ENCODE measurements at regions not wholly inside any gene's neighbourhood (a gene's known extent, or its start where the extent isn't known, plus 50 kb on each side); places are given as distances from the start of the nearest gene placed in this dataset.

- DNase-seq (ENCODE audit: insufficient read length, low spot score) (no peak), FAIRE-seq (no peak)
- TF ChIP-seq POLR2AphosphoS5 (IDR thresholded peaks at IDR 0.05; ENCODE audit: low read depth, low read length) (no peak), SPI1 (IDR thresholded peaks at IDR 0.05; ENCODE audit: low read depth, low read length) (no peak), POU2F2 (IDR thresholded peaks at IDR 0.05; ENCODE audit: low read depth, low read length) (no peak), TAF1 (IDR thresholded peaks at IDR 0.05; ENCODE audit: low read depth, low read length) (no peak), PAX5 (IDR thresholded peaks at IDR 0.05; ENCODE audit: insufficient read depth, low read length, severe bottlenecking) (no peak), POLR2A (IDR thresholded peaks at IDR 0.05; ENCODE audit: low read depth, low read length) (no peak)
Observed at GRCh38 chr11:110833033-110833484, 120.8 kb upstream of the ARHGAP20 start.

GRCh38 chr11:110832539-110832938 is 120.3 kb upstream of the ARHGAP20 start:
- FAIRE-seq (no peak), DNase-seq (ENCODE audit: insufficient read length, low spot score) (no peak)
- TF ChIP-seq TAF1 (IDR thresholded peaks at IDR 0.05; ENCODE audit: low read depth, low read length) (no peak), POLR2A (IDR thresholded peaks at IDR 0.05; ENCODE audit: low read depth, low read length) (no peak)

GRCh38 chr11:110832080-110832479 is 119.8 kb upstream of the ARHGAP20 start:
- FAIRE-seq (no peak), DNase-seq (ENCODE audit: insufficient read length, low spot score) (no peak)
- no peak for TF ChIP-seq SPI1 (IDR thresholded peaks at IDR 0.05; ENCODE audit: low read depth, low read length)
- TF ChIP-seq PAX5 (IDR thresholded peaks at IDR 0.05; ENCODE audit: insufficient read depth, low read length, severe bottlenecking), result no peak
- no peak for TF ChIP-seq TAF1 (IDR thresholded peaks at IDR 0.05; ENCODE audit: low read depth, low read length)
- no peak for TF ChIP-seq POU2F2 (IDR thresholded peaks at IDR 0.05; ENCODE audit: low read depth, low read length)
- no peak for TF ChIP-seq POLR2AphosphoS5 (IDR thresholded peaks at IDR 0.05; ENCODE audit: low read depth, low read length)
- no peak for TF ChIP-seq POLR2A (IDR thresholded peaks at IDR 0.05; ENCODE audit: low read depth, low read length)

GRCh38 chr11:110830747-110831146 is 118.5 kb upstream of the ARHGAP20 start:
- no peak for TF ChIP-seq PAX5 (IDR thresholded peaks at IDR 0.05; ENCODE audit: insufficient read depth, low read length, severe bottlenecking)
- TF ChIP-seq SPI1 (IDR thresholded peaks at IDR 0.05; ENCODE audit: low read depth, low read length), result no peak
- no peak for TF ChIP-seq POU2F2 (IDR thresholded peaks at IDR 0.05; ENCODE audit: low read depth, low read length)
- TF ChIP-seq POLR2AphosphoS5 (IDR thresholded peaks at IDR 0.05; ENCODE audit: low read depth, low read length), result no peak
- TF ChIP-seq POLR2A (IDR thresholded peaks at IDR 0.05; ENCODE audit: low read depth, low read length), result no peak
- DNase-seq (ENCODE audit: insufficient read length, low spot score), result no peak
- FAIRE-seq, result no peak

DNA sequence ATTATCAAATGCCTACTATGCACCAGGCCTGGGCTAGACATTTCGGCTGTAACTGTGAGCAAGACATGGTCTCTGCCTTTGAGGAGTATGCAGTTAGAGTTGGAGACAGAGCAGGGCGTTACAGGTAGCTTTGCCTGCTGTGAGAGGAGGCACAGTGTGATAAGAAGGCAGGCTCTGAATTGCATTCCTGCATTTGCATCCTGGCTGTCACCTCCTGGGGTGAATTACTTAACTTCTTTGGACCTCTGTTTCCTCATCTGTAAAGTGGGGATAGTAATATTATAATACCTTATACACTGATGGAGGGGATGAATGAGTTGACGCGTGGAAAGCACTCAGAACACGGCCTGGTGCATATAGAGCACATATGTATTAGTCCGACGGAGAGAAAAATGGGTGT is 118.1 kb upstream of the ARHGAP20 start:
- no peak for DNase-seq (ENCODE audit: insufficient read length, low spot score)
- TF ChIP-seq TAF1 (IDR thresholded peaks at IDR 0.05; ENCODE audit: low read depth, low read length) (no peak), SPI1 (IDR thresholded peaks at IDR 0.05; ENCODE audit: low read depth, low read length) (no peak), PAX5 (IDR thresholded peaks at IDR 0.05; ENCODE audit: insufficient read depth, low read length, severe bottlenecking) (no peak), POLR2AphosphoS5 (IDR thresholded peaks at IDR 0.05; ENCODE audit: low read depth, low read length) (no peak), POLR2A (IDR thresholded peaks at IDR 0.05; ENCODE audit: low read depth, low read length) (no peak), POU2F2 (IDR thresholded peaks at IDR 0.05; ENCODE audit: low read depth, low read length) (no peak)
- no peak for FAIRE-seq

DNA sequence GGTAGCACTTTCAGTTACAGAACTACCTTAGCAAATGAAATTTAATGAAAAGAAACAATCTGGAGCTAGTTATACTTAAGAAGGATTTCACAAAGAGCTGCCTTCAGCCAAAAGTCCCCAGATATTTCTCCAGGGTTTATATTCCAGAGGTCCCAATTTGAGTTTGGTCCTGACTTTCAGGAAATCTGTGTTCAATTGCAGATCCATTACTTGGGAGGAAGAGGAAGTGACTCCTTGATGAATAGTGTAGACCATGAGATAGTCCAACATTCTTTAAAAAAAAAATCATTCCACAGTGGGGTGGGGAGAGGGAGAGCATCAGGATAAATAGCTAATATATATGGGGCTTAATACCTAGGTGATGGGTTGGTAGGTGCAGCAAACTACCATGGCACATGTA is 117.6 kb upstream of the ARHGAP20 start:
- DNase-seq (ENCODE audit: insufficient read length, low spot score) (no peak), FAIRE-seq (no peak)
- TF ChIP-seq SPI1 (IDR thresholded peaks at IDR 0.05; ENCODE audit: low read depth, low read length), result no peak
- TF ChIP-seq POLR2A (IDR thresholded peaks at IDR 0.05; ENCODE audit: low read depth, low read length), result no peak
- TF ChIP-seq PAX5 (IDR thresholded peaks at IDR 0.05; ENCODE audit: insufficient read depth, low read length, severe bottlenecking), result no peak
- TF ChIP-seq TAF1 (IDR thresholded peaks at IDR 0.05; ENCODE audit: low read depth, low read length), result no peak
- no peak for TF ChIP-seq POLR2AphosphoS5 (IDR thresholded peaks at IDR 0.05; ENCODE audit: low read depth, low read length)
- TF ChIP-seq POU2F2 (IDR thresholded peaks at IDR 0.05; ENCODE audit: low read depth, low read length), result no peak

DNA sequence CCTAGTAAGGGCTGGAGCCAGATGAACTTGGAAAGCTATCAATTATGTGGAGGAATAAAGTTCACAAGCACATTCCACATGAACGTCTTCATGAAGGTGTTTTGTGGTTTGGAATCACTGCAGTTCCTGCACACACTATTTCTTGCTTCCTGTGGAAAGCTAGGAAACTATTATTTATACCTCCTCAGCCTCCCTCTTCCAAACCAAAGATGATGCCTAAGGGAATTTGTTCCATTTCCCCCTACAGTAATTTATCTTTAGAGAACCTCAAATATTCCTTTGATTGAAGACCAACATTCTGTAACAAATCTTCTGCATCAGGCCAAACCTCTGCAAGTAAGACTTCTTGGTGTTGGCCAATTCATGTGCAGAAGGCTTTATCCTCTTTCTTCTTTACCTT is 115.8 kb upstream of the ARHGAP20 start:
- TF ChIP-seq SPI1 (IDR thresholded peaks at IDR 0.05; ENCODE audit: low read depth, low read length), result no peak
- TF ChIP-seq POLR2A (IDR thresholded peaks at IDR 0.05; ENCODE audit: low read depth, low read length), result no peak
- no peak for TF ChIP-seq POU2F2 (IDR thresholded peaks at IDR 0.05; ENCODE audit: low read depth, low read length)
- no peak for TF ChIP-seq POLR2AphosphoS5 (IDR thresholded peaks at IDR 0.05; ENCODE audit: low read depth, low read length)
- no peak for TF ChIP-seq PAX5 (IDR thresholded peaks at IDR 0.05; ENCODE audit: insufficient read depth, low read length, severe bottlenecking)
- TF ChIP-seq TAF1 (IDR thresholded peaks at IDR 0.05; ENCODE audit: low read depth, low read length), result no peak
- no peak for DNase-seq (ENCODE audit: insufficient read length, low spot score)

GRCh38 chr11:110827276-110827675 is 115.0 kb upstream of the ARHGAP20 start:
- DNase-seq (ENCODE audit: insufficient read length, low spot score) (no peak), FAIRE-seq (no peak)
- TF ChIP-seq POU2F2 (IDR thresholded peaks at IDR 0.05; ENCODE audit: low read depth, low read length), result no peak
- no peak for TF ChIP-seq PAX5 (IDR thresholded peaks at IDR 0.05; ENCODE audit: insufficient read depth, low read length, severe bottlenecking)

More for the DNA sequence above, 115.8 kb upstream of the ARHGAP20 start:
- no peak for FAIRE-seq

DNA sequence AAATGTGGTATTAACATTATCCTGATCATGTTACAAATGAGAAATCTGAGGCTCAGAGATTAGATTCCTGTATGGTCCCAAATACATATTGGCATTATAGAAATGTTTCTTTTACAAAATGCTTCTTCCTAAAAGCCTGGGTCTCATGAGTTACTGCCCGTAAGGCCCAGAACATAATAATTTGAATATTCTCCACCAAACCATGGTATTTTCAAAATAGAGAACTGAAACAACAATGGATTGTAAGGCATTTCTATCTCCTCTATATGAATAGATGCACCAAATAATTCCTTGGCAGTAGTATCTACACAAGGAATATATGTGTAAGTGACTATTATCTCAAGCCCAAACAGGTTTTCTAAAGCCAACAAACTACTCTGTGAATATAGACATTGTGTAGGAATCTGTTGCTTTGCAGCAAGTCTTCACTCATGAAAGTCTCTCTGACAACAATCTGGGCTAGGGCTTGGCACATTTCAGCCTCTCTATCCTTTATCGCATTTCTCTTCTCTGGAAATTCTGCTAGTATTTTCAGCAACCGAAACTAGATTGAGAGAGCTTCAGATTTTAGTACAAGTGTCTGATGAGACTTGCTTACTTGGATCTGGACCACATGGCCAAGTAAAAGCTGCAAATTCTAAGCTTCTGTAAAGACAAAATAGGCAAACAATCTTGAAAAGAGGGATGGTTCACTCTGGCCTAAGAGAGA is 112.8 kb upstream of the ARHGAP20 start:
- TF ChIP-seq POU2F2 (IDR thresholded peaks at IDR 0.05; ENCODE audit: low read depth, low read length) (no peak), POLR2A (IDR thresholded peaks at IDR 0.05; ENCODE audit: low read depth, low read length) (no peak), POLR2AphosphoS5 (IDR thresholded peaks at IDR 0.05; ENCODE audit: low read depth, low read length) (no peak), TAF1 (IDR thresholded peaks at IDR 0.05; ENCODE audit: low read depth, low read length) (no peak), PAX5 (IDR thresholded peaks at IDR 0.05; ENCODE audit: insufficient read depth, low read length, severe bottlenecking) (no peak), SPI1 (IDR thresholded peaks at IDR 0.05; ENCODE audit: low read depth, low read length) (0 out of 2 replicates have a peak, but pooled peaks have one; percentile 13)
- no peak for DNase-seq (ENCODE audit: insufficient read length, low spot score)
- no peak for FAIRE-seq

GRCh38 chr11:110818032-110818687 is 105.9 kb upstream of the ARHGAP20 start:
- no peak for FAIRE-seq
- no peak for TF ChIP-seq TAF1 (IDR thresholded peaks at IDR 0.05; ENCODE audit: low read depth, low read length)
- TF ChIP-seq SPI1 (IDR thresholded peaks at IDR 0.05; ENCODE audit: low read depth, low read length), result no peak
- TF ChIP-seq POU2F2 (IDR thresholded peaks at IDR 0.05; ENCODE audit: low read depth, low read length), result no peak
- TF ChIP-seq POLR2A (IDR thresholded peaks at IDR 0.05; ENCODE audit: low read depth, low read length), result no peak
- TF ChIP-seq POLR2AphosphoS5 (IDR thresholded peaks at IDR 0.05; ENCODE audit: low read depth, low read length), result no peak
- no peak for TF ChIP-seq PAX5 (IDR thresholded peaks at IDR 0.05; ENCODE audit: insufficient read depth, low read length, severe bottlenecking)
- DNase-seq (ENCODE audit: insufficient read length, low spot score), result no peak

Data from GM12891 (cell line).